HUES48 (cell line): ENCODE measurements at regions not wholly inside any gene's neighbourhood (a gene's known extent, or its start where the extent isn't known, plus 50 kb on each side); places are given as distances from the start of the nearest gene placed in this dataset.
A peak's percentile ranks its signal among the peaks of the same experiment; 100 is the strongest.

Experiments
- H3K27ac ChIP-seq: one replicate; pipeline ENCODE4 v1.7.0; 2013; ENCODE audit warnings: low read depth, low read length, inconsistent platforms
- H3K27me3 ChIP-seq: 2 replicates; pipeline ENCODE4 v1.6.1; 2013; ENCODE audit warnings: mild to moderate bottlenecking, low read length; ENCODE audit not compliant: control insufficient read depth, insufficient read depth
- H3K36me3 ChIP-seq: 2 replicates; pipeline ENCODE4 v1.6.1; 2013; ENCODE audit warnings: low read length; ENCODE audit not compliant: control insufficient read depth, insufficient read depth
- H3K4me1 ChIP-seq: 2 replicates; pipeline ENCODE4 v1.6.1; 2013; ENCODE audit warnings: mild to moderate bottlenecking, low read length; ENCODE audit not compliant: control insufficient read depth, insufficient read depth
- H3K4me3 ChIP-seq: 2 replicates; pipeline ENCODE4 v1.5.1; 2013; ENCODE audit warnings: mild to moderate bottlenecking, low read depth, low read length
- H3K9ac ChIP-seq: 2 replicates; pipeline ENCODE4 v1.6.1; 2013; ENCODE audit warnings: mild to moderate bottlenecking, low read depth, low read length, moderate library complexity
- H3K9me3 ChIP-seq: 2 replicates; pipeline ENCODE4 v1.6.1; 2013; ENCODE audit warnings: low read length; ENCODE audit not compliant: control insufficient read depth, insufficient read depth

DNA sequence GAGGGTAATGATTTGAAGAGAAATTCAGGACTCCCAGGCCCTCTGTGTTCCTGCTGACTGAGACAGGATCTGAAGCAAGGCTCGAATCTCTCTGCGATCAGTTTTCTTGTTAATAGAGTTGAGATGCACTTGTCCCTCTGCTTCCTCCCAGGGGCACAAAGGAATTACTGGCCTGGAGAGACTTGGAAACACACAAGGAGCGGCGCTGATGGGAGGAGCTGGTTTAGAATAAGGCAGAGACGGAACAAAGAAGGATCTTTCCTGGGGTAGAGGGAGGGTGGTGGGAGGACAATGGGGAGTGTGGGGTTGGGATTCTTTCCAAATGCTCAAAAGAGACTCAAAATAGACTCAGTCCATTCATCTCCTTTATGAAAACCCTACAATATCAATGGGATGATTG is 719.1 kb downstream of the UQCRFS1 start:
- Histone ChIP-seq H3K27me3 (no peaks in the 10 kb centered on the region), H3K4me1 (peaks cover 14% of the 10 kb centered on the region), H3K9me3 (no peaks in the 10 kb centered on the region), H3K4me3 (no peak overlapping the region), H3K9ac (no peak overlapping the region), H3K36me3 (no peaks in the 10 kb centered on the region), H3K27ac (peak overlapping the region; percentile 43)

DNA sequence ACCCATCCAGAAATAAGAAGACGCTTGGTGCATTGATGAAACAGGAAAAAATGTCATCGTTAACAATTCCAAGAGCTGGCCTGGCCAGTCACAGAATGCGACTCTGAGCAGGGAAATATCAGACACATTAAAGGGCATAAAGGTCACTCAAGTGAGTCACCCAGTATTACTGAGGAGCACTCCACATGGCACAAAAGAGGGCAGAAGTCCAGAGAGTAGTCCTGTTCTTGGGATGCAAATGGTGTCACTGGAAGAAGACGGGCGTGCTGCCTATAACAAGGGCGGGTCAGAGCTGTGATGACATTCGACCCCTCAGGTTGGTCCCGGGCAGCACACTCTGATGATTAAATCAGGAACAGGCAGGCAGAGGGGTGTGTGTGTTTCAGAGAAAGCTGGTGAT is 720.3 kb downstream of the UQCRFS1 start:
- Histone ChIP-seq H3K27ac (no peak overlapping the region), H3K4me3 (no peak overlapping the region), H3K36me3 (no peaks in the 10 kb centered on the region), H3K9me3 (no peaks in the 10 kb centered on the region), H3K4me1 (peaks cover 21% of the 10 kb centered on the region), H3K27me3 (no peaks in the 10 kb centered on the region), H3K9ac (no peak overlapping the region)

DNA sequence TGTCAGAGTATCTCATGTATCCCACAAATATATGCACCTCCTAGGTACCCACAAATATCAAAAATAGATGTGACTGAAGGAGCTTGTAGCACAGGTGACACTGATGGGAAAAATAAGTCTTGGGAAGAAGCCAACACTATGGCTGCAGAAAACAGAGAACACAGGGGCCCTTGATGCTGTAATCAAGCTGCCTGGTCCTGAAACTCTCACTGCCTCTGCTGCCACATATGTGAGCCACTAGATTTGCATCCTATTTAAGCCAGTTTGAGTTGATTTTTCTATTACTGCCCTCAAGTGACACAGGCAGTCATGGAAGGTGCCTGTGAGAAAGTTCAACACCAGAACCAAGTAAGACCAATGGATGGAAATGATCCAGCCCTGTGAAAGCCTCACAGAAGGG is 720.8 kb downstream of the UQCRFS1 start:
- H3K9me3 ChIP-seq, result no peaks in the 10 kb centered on the region
- no peaks in the 10 kb centered on the region for H3K27me3 ChIP-seq
- H3K4me1 ChIP-seq, result peaks cover 21% of the 10 kb centered on the region
- no peak overlapping the region for H3K27ac ChIP-seq
- H3K9ac ChIP-seq, result no peak overlapping the region
- no peaks in the 10 kb centered on the region for H3K36me3 ChIP-seq
- H3K4me3 ChIP-seq, result no peak overlapping the region

DNA sequence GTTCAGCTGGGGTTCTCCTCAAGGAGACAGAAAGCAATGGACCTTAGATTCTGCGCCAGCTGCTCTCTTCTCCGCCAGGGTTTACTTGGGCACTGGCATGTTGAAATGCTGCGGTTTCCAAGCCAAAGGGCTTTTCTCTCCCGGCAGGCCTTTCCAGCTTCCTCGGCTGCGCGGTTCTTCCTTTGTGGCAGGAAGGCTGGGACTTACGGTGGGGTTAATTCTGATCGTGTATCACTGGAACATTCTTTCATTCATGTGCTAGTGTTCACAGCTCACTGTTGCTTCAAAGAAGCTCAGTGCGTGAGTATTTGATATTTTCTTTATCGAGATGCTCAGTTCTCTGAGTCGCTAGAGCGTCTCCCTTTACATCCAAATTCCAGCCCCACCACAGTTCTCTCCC is 723.2 kb downstream of the UQCRFS1 start:
- H3K27me3 ChIP-seq, result no peaks in the 10 kb centered on the region
- H3K27ac ChIP-seq, result no peak overlapping the region
- no peaks in the 10 kb centered on the region for H3K9me3 ChIP-seq
- no peak overlapping the region for H3K4me3 ChIP-seq
- H3K9ac ChIP-seq, result no peak overlapping the region
- H3K36me3 ChIP-seq, result no peaks in the 10 kb centered on the region
- peaks cover 18% of the 10 kb centered on the region for H3K4me1 ChIP-seq

DNA sequence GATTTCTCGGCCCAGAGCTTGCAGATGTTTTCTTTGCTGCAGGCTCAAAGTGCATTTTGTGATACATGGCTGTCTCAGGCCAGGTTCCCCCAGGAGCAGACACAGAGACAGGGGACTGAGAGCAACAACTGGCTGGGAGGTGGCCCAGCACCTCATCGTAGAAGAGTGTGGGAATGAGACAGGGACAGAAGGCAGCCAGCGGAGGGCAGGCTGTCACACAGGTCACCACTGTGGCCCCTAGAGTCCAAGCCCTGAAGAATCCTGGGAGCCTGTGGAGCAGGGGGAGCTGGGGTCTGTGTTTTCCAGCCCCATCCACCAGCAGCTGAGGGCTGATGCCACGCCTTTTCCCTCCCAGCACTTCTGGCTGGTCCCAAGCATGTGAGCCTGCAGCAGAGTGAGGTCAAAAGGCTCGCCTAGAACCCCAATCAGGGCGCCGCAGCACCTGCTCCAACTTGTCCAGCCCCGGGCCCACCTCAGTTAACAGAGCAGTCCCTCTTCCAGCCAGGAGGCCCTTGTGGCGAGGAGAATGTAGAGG is 723.8 kb downstream of the UQCRFS1 start:
- Histone ChIP-seq H3K4me3 (no peak overlapping the region), H3K4me1 (peaks cover 13% of the 10 kb centered on the region), H3K9ac (no peak overlapping the region), H3K27me3 (no peaks in the 10 kb centered on the region), H3K27ac (no peak overlapping the region), H3K9me3 (no peaks in the 10 kb centered on the region), H3K36me3 (no peaks in the 10 kb centered on the region)

DNA sequence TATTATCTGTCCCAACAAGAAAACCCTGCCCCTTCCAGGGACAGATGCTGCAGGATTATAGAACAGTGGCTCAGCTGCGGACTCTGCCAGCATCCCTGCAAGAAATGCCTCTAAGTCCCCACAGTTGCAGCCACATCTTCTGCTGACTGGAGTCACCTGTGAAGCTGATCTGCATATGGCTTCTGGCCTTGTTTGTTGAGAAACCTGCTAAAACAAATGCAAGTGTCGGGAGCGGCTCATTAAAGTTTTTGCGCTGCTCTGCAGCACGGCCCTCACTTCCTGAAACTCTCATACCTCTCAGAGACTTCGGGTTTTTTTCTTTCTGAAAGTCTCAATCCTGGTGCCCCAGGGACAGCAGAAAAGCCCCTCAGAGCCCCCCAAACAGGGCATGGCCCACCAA is 725.0 kb downstream of the UQCRFS1 start:
- H3K27ac ChIP-seq, result no peak overlapping the region
- no peaks in the 10 kb centered on the region for H3K27me3 ChIP-seq
- H3K4me1 ChIP-seq, result peaks cover 7% of the 10 kb centered on the region; the same call in 1 of the 2 replicates
- H3K9me3 ChIP-seq, result no peaks in the 10 kb centered on the region
- H3K36me3 ChIP-seq, result no peaks in the 10 kb centered on the region
- no peak overlapping the region for H3K4me3 ChIP-seq
- no peak overlapping the region for H3K9ac ChIP-seq

DNA sequence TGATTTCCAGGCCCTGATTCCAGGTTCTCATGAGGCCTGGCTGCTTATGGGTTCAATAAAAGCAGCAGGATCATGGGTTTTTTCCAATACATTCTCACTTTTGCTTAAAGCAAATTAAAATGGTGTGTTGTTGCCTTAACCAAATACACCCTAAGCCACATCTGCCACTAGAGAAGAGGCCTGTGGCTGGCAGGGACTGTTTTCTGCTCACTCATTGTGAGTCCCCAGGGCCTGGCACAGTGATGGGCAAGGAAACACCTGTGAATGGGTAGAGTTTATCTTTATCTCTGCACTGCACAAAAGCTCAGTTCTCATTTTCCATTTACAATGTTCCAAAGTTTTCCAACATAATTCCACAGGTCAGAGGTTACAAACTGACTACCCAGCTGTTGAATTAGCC is 726.0 kb downstream of the UQCRFS1 start:
- Histone ChIP-seq H3K9me3 (no peaks in the 10 kb centered on the region), H3K9ac (no peak overlapping the region), H3K4me1 (peaks cover 9% of the 10 kb centered on the region; the same call in 1 of the 2 replicates), H3K27ac (no peak overlapping the region), H3K27me3 (no peaks in the 10 kb centered on the region), H3K4me3 (no peak overlapping the region), H3K36me3 (no peaks in the 10 kb centered on the region)

DNA sequence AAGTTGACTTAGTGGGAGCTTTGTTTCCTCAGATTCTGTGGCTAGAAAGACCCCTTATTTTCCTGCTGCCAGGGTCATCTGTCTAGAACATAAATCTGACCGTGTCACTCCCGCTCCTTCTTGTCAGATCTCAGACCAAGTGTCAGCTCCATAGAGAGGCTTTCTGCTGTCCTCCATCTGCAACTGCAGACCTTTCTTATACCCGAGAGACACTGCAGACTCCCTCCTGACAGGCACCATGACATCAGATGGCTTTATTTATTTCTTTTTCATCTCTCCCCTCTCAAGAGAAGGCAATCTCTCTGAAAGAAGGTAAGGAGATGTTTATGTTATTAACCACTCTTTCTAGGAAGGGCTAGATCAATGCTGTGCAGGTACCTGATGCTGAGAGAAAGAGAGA is 726.5 kb downstream of the UQCRFS1 start:
- Histone ChIP-seq H3K9me3 (no peaks in the 10 kb centered on the region), H3K4me1 (peaks cover 10% of the 10 kb centered on the region; the same call in 1 of the 2 replicates), H3K27ac (no peak overlapping the region), H3K36me3 (no peaks in the 10 kb centered on the region), H3K4me3 (no peak overlapping the region), H3K9ac (no peak overlapping the region), H3K27me3 (no peaks in the 10 kb centered on the region)

DNA sequence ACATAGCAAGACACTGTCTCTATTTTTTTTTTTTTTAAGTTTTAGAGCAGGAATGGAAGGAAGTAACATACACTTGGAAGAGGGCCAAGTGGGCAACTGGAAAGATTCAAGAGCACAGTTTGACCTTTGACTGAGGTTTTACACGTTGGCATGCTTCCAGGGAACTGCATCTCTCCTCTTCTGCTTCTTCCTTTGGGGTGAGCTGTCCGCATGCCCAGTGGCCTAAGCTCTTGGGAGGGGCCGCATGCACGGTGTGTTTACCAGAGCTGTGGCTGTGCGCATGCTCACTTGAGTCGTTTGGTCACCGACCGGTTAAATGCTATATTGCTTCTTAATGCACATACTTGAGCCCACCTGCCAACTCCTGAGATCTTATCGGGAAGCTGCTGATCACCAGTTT is 727.7 kb downstream of the UQCRFS1 start:
- H3K4me1 ChIP-seq, result peaks cover 10% of the 10 kb centered on the region; the same call in 1 of the 2 replicates
- no peaks in the 10 kb centered on the region for H3K36me3 ChIP-seq
- H3K27me3 ChIP-seq, result no peaks in the 10 kb centered on the region
- no peak overlapping the region for H3K27ac ChIP-seq
- no peaks in the 10 kb centered on the region for H3K9me3 ChIP-seq
- no peak overlapping the region for H3K4me3 ChIP-seq
- H3K9ac ChIP-seq, result no peak overlapping the region

DNA sequence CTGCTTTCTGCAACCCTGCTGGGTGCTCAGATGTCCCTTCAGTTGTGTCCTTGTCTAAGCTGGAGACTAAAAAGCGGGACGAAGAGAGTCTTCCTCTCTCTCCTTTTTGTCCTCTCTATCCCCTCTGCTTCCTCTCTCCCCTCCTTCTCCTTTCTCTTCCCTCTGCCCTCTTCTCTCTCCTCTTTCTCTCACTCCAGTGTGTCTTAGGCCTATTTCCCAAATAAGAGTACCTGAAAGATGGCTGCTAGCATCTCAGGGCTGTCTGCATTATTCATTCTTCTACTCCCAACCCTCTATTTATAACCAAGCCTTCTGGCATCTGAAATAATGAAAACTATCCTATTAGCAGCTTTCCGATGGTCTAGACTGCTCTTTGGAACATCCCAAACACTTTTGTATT is 729.8 kb downstream of the UQCRFS1 start:
- Histone ChIP-seq H3K9me3 (no peaks in the 10 kb centered on the region), H3K4me1 (peaks cover 8% of the 10 kb centered on the region; the same call in 1 of the 2 replicates)

DNA sequence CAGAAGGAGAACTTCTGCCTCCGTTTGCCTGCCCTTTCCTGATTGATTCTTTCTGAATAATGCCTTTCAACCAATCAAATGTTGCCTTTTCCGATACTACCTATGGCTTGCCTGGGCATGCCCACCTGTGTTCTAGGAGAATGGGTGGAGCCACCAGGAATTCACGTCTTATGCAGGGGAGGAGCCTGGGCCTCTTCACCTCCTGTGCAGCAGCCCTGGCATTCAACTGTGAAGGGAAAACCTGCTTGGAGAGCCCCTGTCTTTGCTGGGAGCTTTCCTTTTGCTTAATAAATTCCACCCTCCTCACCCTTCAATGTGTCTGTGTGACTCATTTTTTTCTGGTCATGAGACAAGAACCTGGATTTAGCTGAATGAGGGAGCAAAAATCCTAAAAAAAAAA is 730.7 kb downstream of the UQCRFS1 start:
- Histone ChIP-seq H3K9me3 (no peaks in the 10 kb centered on the region), H3K9ac (no peak overlapping the region), H3K4me3 (no peak overlapping the region), H3K27me3 (no peaks in the 10 kb centered on the region), H3K27ac (no peak overlapping the region), H3K4me1 (peaks cover 4% of the 10 kb centered on the region; the same call in 1 of the 2 replicates), H3K36me3 (no peaks in the 10 kb centered on the region)

More for the DNA sequence above, 729.8 kb downstream of the UQCRFS1 start:
- no peaks in the 10 kb centered on the region for H3K36me3 ChIP-seq
- H3K4me3 ChIP-seq, result no peak overlapping the region
- H3K27ac ChIP-seq, result no peak overlapping the region
- no peaks in the 10 kb centered on the region for H3K27me3 ChIP-seq
- H3K9ac ChIP-seq, result no peak overlapping the region
